Vagina (tissue), 2 donors: ENCODE measurements at regions not wholly inside any gene's neighbourhood (a gene's known extent, or its start where the extent isn't known, plus 50 kb on each side); places are given as distances from the start of the nearest gene placed in this dataset.

Source experiments
- DNase-seq, 2 donors: peaks; one replicate each; pipeline ENCODE4 v3.0.0-alpha.2; 2017; ENCODE audit errors: extremely low spot score in 2 of 2
- H3K27ac ChIP-seq: fragments of 200-600 bp; sonication (generic); one replicate; pipeline ENCODE4 v1.5.1; 2019
- H3K27me3 ChIP-seq: fragments of 200-600 bp; sonication (generic); one replicate; pipeline ENCODE4 v1.5.1; 2019
- H3K36me3 ChIP-seq, 2 donors: fragments of 200-600 bp; sonication (generic); one replicate each; pipeline ENCODE4 v1.5.1; 2017 to 2019
- H3K4me1 ChIP-seq: fragments of 200-600 bp; sonication (generic); one replicate; pipeline ENCODE4 v1.5.1; 2019
- H3K4me3 ChIP-seq, 2 donors: fragments of 200-600 bp; sonication (generic); 1 replicate in 1 of 2; 2 replicates in 1 of 2; pipeline ENCODE4 v1.5.1; 2016 to 2019
- H3K9me3 ChIP-seq: fragments of 200-600 bp; sonication (generic); one replicate; pipeline ENCODE4 v1.5.1; 2019
- POLR2A ChIP-seq, 2 donors: fragments of 450-650 bp; IDR thresholded peaks; one replicate each; pipeline ENCODE4 v1.6.1; 2017; ENCODE audit warnings: antibody characterized with exemption in 2 of 2, mild to moderate bottlenecking in 2 of 2, moderate library complexity in 2 of 2
- POLR2AphosphoS5 ChIP-seq, 2 donors: sonication (generic); formaldehyde crosslinking; IDR thresholded peaks; one replicate each; pipeline ENCODE4 v1.9.0; 2017; ENCODE audit warnings: antibody characterized with exemption in 2 of 2, mild to moderate bottlenecking in 2 of 2, low read depth in 1 of 2; ENCODE audit not compliant: insufficient read depth in 1 of 2
- intact Hi-C: fragments of 100-400 bp; cut with DNase I; formaldehyde crosslinking; loops from one replicate; pipeline ENCODE4 v1.15.1; 2023
- TF ChIP-seq, protein P1 (sequence below), 3 experiments: fragments of 450-650 bp in 2 of 3; fragments of 200-600 bp in 1 of 3; sonication (generic) in 1 of 3; IDR thresholded peaks; one replicate each; pipeline ENCODE4 v1.5.1; 2017 to 2019; ENCODE audit warnings: antibody characterized with exemption in 3 of 3, mild to moderate bottlenecking in 2 of 3, moderate library complexity in 2 of 3

- H3K4me3 ChIP-seq: no peak overlapping the region
- no peaks in the 10 kb centered on the region for H3K36me3 ChIP-seq
- no peak for TF ChIP-seq POLR2AphosphoS5 (IDR thresholded peaks at IDR 0.05; ENCODE audit: insufficient read depth in 1 of 2, low read depth in 1 of 2)
- TF ChIP-seq POLR2A (IDR thresholded peaks at IDR 0.05): no peak
- TF ChIP-seq, protein P1, sequence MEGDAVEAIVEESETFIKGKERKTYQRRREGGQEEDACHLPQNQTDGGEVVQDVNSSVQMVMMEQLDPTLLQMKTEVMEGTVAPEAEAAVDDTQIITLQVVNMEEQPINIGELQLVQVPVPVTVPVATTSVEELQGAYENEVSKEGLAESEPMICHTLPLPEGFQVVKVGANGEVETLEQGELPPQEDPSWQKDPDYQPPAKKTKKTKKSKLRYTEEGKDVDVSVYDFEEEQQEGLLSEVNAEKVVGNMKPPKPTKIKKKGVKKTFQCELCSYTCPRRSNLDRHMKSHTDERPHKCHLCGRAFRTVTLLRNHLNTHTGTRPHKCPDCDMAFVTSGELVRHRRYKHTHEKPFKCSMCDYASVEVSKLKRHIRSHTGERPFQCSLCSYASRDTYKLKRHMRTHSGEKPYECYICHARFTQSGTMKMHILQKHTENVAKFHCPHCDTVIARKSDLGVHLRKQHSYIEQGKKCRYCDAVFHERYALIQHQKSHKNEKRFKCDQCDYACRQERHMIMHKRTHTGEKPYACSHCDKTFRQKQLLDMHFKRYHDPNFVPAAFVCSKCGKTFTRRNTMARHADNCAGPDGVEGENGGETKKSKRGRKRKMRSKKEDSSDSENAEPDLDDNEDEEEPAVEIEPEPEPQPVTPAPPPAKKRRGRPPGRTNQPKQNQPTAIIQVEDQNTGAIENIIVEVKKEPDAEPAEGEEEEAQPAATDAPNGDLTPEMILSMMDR (IDR thresholded peaks at IDR 0.05): no peak
- H3K27me3 ChIP-seq: no peaks in the 10 kb centered on the region
- intact Hi-C loops: no loop called here
- no peaks in the 10 kb centered on the region for H3K4me1 ChIP-seq
- no peak for DNase-seq
- H3K9me3 ChIP-seq: no peaks in the 10 kb centered on the region
- no peak overlapping the region for H3K27ac ChIP-seq
Measured at GRCh38 chr14:87811246-87811645, 181.7 kb downstream of the GALC start.

GRCh38 chr14:87810711-87811110 lies 182.3 kb downstream of the GALC start:
- H3K4me3 ChIP-seq: no peak overlapping the region
- no peaks in the 10 kb centered on the region for H3K4me1 ChIP-seq
- H3K27ac ChIP-seq: no peak overlapping the region
- no peaks in the 10 kb centered on the region for H3K9me3 ChIP-seq
- TF ChIP-seq, protein P1 (IDR thresholded peaks at IDR 0.05): no peak
- TF ChIP-seq POLR2AphosphoS5 (IDR thresholded peaks at IDR 0.05; ENCODE audit: insufficient read depth in 1 of 2, low read depth in 1 of 2) (no peak), POLR2A (IDR thresholded peaks at IDR 0.05) (no peak)
- DNase-seq: no peak
- H3K27me3 ChIP-seq: no peaks in the 10 kb centered on the region
- H3K36me3 ChIP-seq: no peaks in the 10 kb centered on the region
- intact Hi-C loops: no loop called here

GRCh38 chr14:87809261-87809660 lies 183.7 kb downstream of the GALC start:
- Histone ChIP-seq H3K4me1 (no peaks in the 10 kb centered on the region), H3K9me3 (no peaks in the 10 kb centered on the region), H3K27me3 (no peaks in the 10 kb centered on the region), H3K27ac (no peak overlapping the region), H3K36me3 (no peaks in the 10 kb centered on the region), H3K4me3 (no peak overlapping the region)
- intact Hi-C loops: no loop called here
- TF ChIP-seq, protein P1 (IDR thresholded peaks at IDR 0.05): no peak
- no peak for TF ChIP-seq POLR2AphosphoS5 (IDR thresholded peaks at IDR 0.05; ENCODE audit: insufficient read depth in 1 of 2, low read depth in 1 of 2)
- TF ChIP-seq POLR2A (IDR thresholded peaks at IDR 0.05): no peak
- no peak for DNase-seq

DNA sequence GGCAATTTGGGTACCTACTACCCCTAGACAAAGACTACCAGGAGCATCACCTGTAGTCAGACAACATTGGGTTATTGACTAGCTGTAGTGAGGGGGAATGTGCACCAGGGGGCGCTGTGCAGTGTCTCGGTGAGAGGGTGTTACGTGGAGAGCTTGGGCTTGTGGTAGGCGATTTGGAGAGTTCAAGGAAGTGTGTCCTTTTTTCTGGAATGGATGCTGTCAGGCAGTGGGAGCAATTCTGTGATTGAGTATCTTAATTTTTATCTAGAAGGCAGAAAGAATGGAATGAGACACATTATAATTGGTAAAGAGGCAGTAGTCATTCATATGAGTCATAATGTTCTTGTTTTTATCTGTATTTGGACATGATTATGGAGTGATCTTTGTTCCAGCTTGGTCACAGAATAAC lies 187.7 kb downstream of the GALC start:
- no peak for TF ChIP-seq POLR2A (IDR thresholded peaks at IDR 0.05)
- TF ChIP-seq, protein P1 (IDR thresholded peaks at IDR 0.05): peak in 1 of 3 experiments; percentile 27
- Histone ChIP-seq H3K27ac (no peak overlapping the region), H3K4me3 (no peak overlapping the region), H3K36me3 (no peaks in the 10 kb centered on the region), H3K4me1 (no peaks in the 10 kb centered on the region), H3K27me3 (no peaks in the 10 kb centered on the region), H3K9me3 (no peaks in the 10 kb centered on the region)
- no peak for DNase-seq
- intact Hi-C loops: no loop called here

DNA sequence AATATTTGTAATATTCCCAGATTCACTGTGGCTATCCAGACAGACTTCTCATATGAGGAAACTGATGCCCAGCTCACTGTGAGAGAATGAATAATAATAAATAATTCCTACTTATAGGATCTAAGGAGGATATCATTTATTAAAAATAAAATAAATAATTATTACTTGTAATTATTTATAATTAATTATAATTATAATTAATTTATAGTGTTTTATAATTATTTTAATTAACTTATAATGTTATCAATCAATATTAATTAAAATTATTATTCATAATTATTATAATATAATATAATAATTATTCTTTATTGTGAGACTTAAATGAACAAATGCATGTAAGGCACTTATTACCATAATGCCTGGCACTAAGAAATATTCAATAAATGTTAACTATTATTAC lies 192.8 kb downstream of the GALC start:
- Histone ChIP-seq H3K4me3 (no peak overlapping the region), H3K36me3 (no peaks in the 10 kb centered on the region), H3K9me3 (no peaks in the 10 kb centered on the region), H3K27me3 (no peaks in the 10 kb centered on the region), H3K4me1 (no peaks in the 10 kb centered on the region), H3K27ac (no peak overlapping the region)
- TF ChIP-seq POLR2AphosphoS5 (IDR thresholded peaks at IDR 0.05; ENCODE audit: insufficient read depth in 1 of 2, low read depth in 1 of 2): no peak
- DNase-seq: no peak
- intact Hi-C loops: no loop called here

GRCh38 chr14:87799400-87799799 lies 193.6 kb downstream of the GALC start:
- DNase-seq: no peak
- intact Hi-C loops: no loop called here
- H3K27ac ChIP-seq: no peak overlapping the region
- H3K27me3 ChIP-seq: no peaks in the 10 kb centered on the region
- H3K4me1 ChIP-seq: no peaks in the 10 kb centered on the region
- H3K9me3 ChIP-seq: no peaks in the 10 kb centered on the region
- TF ChIP-seq POLR2A (IDR thresholded peaks at IDR 0.05) (no peak), POLR2AphosphoS5 (IDR thresholded peaks at IDR 0.05; ENCODE audit: insufficient read depth in 1 of 2, low read depth in 1 of 2) (no peak)
- TF ChIP-seq, protein P1 (IDR thresholded peaks at IDR 0.05): no peak
- no peaks in the 10 kb centered on the region for H3K36me3 ChIP-seq
- H3K4me3 ChIP-seq: no peak overlapping the region
